ENCODE measurements at regions not wholly inside any gene's neighbourhood (a gene's known extent, or its start where the extent isn't known, plus 50 kb on each side); places are given as distances from the start of the nearest gene placed in this dataset.

- peak; percentile 75 to 78 for DNase-seq
- H3K36me3 ChIP-seq, result no peaks in the 10 kb centered on the region
- intact Hi-C loops (cut with DNase I; ENCODE audit: low total_unique reads), result loop anchor here (5.0 kb wide), 3 partner anchors 156 to 209 kb away; no protein-coding TSS in a partner anchor
- H3K4me1 ChIP-seq, result peaks cover 0 to 17% of the 10 kb centered on the region in 2 donors
- no peaks in the 10 kb centered on the region for H3K9me3 ChIP-seq
- no peaks in the 10 kb centered on the region for H3K27me3 ChIP-seq
- H3K27ac ChIP-seq, result peak overlapping the region; percentile 97 to 98
- TF ChIP-seq CTCF (IDR thresholded peaks at IDR 0.05), result no peak
- TF ChIP-seq POLR2A (IDR thresholded peaks at IDR 0.05), result peak in 1 of 2 donors; percentile 26
- peak overlapping the region; percentile 43 to 69 for H3K4me3 ChIP-seq
Observed at GRCh38 chr18:22348521-22349316, 69.0 kb downstream of the CTAGE1 start.

- no peaks in the 10 kb centered on the region for H3K36me3 ChIP-seq
- intact Hi-C loops (cut with DNase I; ENCODE audit: low total_unique reads), result loop anchor here (5.0 kb wide), 3 partner anchors 156 to 209 kb away; no protein-coding TSS in a partner anchor
- H3K4me1 ChIP-seq, result peaks cover 0 to 17% of the 10 kb centered on the region in 2 donors
- peak; percentile 44 to 48 for DNase-seq
- TF ChIP-seq POLR2A (IDR thresholded peaks at IDR 0.05) (no peak), CTCF (IDR thresholded peaks at IDR 0.05) (no peak)
- H3K27me3 ChIP-seq, result no peaks in the 10 kb centered on the region
- peak overlapping the region; percentile 43 to 69 for H3K4me3 ChIP-seq
- no peaks in the 10 kb centered on the region for H3K9me3 ChIP-seq
- H3K27ac ChIP-seq, result peak overlapping the region; percentile 97 to 98
Observed at GRCh38 chr18:22347606-22348511, 69.9 kb downstream of the CTAGE1 start.

GRCh38 chr18:22346953-22347605, 70.6 kb downstream of the CTAGE1 start:
- intact Hi-C loops (cut with DNase I; ENCODE audit: low total_unique reads), result loop anchor here (5.0 kb wide), 3 partner anchors 155 to 210 kb away; no protein-coding TSS in a partner anchor
- Histone ChIP-seq H3K9me3 (no peaks in the 10 kb centered on the region), H3K27me3 (no peaks in the 10 kb centered on the region), H3K27ac (peak overlapping the region; percentile 97 to 98), H3K4me1 (peaks cover 0 to 17% of the 10 kb centered on the region in 2 donors), H3K36me3 (no peaks in the 10 kb centered on the region), H3K4me3 (peak overlapping the region; percentile 43 to 69)
- TF ChIP-seq CTCF (IDR thresholded peaks at IDR 0.05) (no peak), POLR2A (IDR thresholded peaks at IDR 0.05) (peak; percentile 24 to 37)
- DNase-seq, result peak; percentile 81 to 82

- no peaks in the 10 kb centered on the region for H3K36me3 ChIP-seq
- no peaks in the 10 kb centered on the region for H3K9me3 ChIP-seq
- TF ChIP-seq CTCF (IDR thresholded peaks at IDR 0.05) (no peak), POLR2A (IDR thresholded peaks at IDR 0.05) (no peak)
- intact Hi-C loops (cut with DNase I; ENCODE audit: low total_unique reads), result loop anchor here (5.0 kb wide), 3 partner anchors 154 to 211 kb away; no protein-coding TSS in a partner anchor
- peaks cover 0 to 17% of the 10 kb centered on the region in 2 donors for H3K4me1 ChIP-seq
- H3K27me3 ChIP-seq, result no peaks in the 10 kb centered on the region
- H3K4me3 ChIP-seq, result peak overlapping the region; percentile 43 to 69
- peak overlapping the region; percentile 97 to 98 for H3K27ac ChIP-seq
- DNase-seq, result peak; percentile 71 to 87
Observed at GRCh38 chr18:22346401-22346952, 71.2 kb downstream of the CTAGE1 start.

Data from uterus (tissue), 3 donors.